ENCODE measurements at regions not wholly inside any gene's neighbourhood (a gene's known extent, or its start where the extent isn't known, plus 50 kb on each side); places are given as distances from the start of the nearest gene placed in this dataset.

DNA sequence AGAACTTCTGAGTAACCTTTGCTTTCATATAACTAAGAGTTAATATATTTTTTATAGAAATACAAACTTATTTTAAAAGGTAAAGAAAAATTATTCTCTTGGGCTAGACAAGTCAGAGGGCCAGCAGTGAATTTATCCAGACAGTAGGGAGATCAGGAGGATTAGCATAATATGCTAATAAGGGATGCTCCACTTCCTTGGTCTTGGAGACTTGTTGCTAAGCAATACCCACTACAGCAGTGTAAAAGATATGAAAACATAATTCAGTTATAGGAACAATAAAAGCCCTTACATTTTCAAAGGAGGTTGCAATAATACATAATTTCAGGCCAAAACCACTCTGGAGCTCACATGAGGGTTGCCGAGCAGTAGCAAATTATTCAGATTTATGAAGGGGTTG, 615.6 kb downstream of the KCNH5 start:
- no peak overlapping the region for H3K4me3 ChIP-seq (ENCODE audit: low read depth in 1 of 3, low read length in 3 of 3)
- no peaks in the 10 kb centered on the region for H3K27me3 ChIP-seq (ENCODE audit: control insufficient read depth in 4 of 4, insufficient read depth in 4 of 4, low read length in 3 of 4)
- no peaks in the 10 kb centered on the region for H3K4me1 ChIP-seq (ENCODE audit: control insufficient read depth in 4 of 4, insufficient read depth in 4 of 4, low read length in 3 of 4)
- H3K36me3 ChIP-seq (ENCODE audit: control insufficient read depth in 4 of 4, insufficient read depth in 3 of 4, low read depth in 1 of 4, low read length in 3 of 4): no peaks in the 10 kb centered on the region
- H3K27ac ChIP-seq (ENCODE audit: low read depth in 1 of 2, low read length in 2 of 2): no peak overlapping the region
- TF ChIP-seq NR2F2 (IDR thresholded peaks at IDR 0.05) (no peak), RXRA (IDR thresholded peaks at IDR 0.05) (no peak), YY1 (IDR thresholded peaks at IDR 0.05) (no peak), HNF4A (conservative IDR thresholded peaks at IDR 0.05) (no peak), ZBTB33 (IDR thresholded peaks at IDR 0.05) (no peak)
- H3K9me3 ChIP-seq (ENCODE audit: control insufficient read depth in 4 of 4, low read length in 3 of 4): peaks cover 2 to 4% (median 3%) of the 10 kb centered on the region in 4 donors
- no peak for DNase-seq (ENCODE audit: low spot score)
- H3K9ac ChIP-seq (ENCODE audit: low read depth in 1 of 2, low read length in 2 of 2): no peak overlapping the region
- 88% methylated on average over 1 of the region's 1 CpG for WGBS

GRCh38 chr14:62431496-62431895, 613.8 kb downstream of the KCNH5 start:
- no peaks in the 10 kb centered on the region for H3K36me3 ChIP-seq (ENCODE audit: control insufficient read depth in 4 of 4, insufficient read depth in 3 of 4, low read depth in 1 of 4, low read length in 3 of 4)
- no peaks in the 10 kb centered on the region for H3K27me3 ChIP-seq (ENCODE audit: control insufficient read depth in 4 of 4, insufficient read depth in 4 of 4, low read length in 3 of 4)
- H3K4me1 ChIP-seq (ENCODE audit: control insufficient read depth in 4 of 4, insufficient read depth in 4 of 4, low read length in 3 of 4): no peaks in the 10 kb centered on the region
- no peak for DNase-seq (ENCODE audit: low spot score)
- H3K4me3 ChIP-seq (ENCODE audit: low read depth in 1 of 3, low read length in 3 of 3): no peak overlapping the region
- H3K9ac ChIP-seq (ENCODE audit: low read depth in 1 of 2, low read length in 2 of 2): no peak overlapping the region
- no peak overlapping the region for H3K27ac ChIP-seq (ENCODE audit: low read depth in 1 of 2, low read length in 2 of 2)
- 84% methylated on average over 2 of the region's 2 CpGs for WGBS
- no peak for TF ChIP-seq REST (IDR thresholded peaks at IDR 0.05)
- TF ChIP-seq FOXA1 (IDR thresholded peaks at IDR 0.05): no peak
- no peak for TF ChIP-seq EGR1 (IDR thresholded peaks at IDR 0.05; ENCODE audit: low read depth in 2 of 2)
- no peak for TF ChIP-seq FOXA2 (IDR thresholded peaks at IDR 0.05)
- no peak for TF ChIP-seq ATF3 (IDR thresholded peaks at IDR 0.05)
- no peak for TF ChIP-seq JUND (IDR thresholded peaks at IDR 0.05)
- peaks cover 2 to 7% (median 6%) of the 10 kb centered on the region in 4 donors for H3K9me3 ChIP-seq (ENCODE audit: control insufficient read depth in 4 of 4, low read length in 3 of 4)

DNA sequence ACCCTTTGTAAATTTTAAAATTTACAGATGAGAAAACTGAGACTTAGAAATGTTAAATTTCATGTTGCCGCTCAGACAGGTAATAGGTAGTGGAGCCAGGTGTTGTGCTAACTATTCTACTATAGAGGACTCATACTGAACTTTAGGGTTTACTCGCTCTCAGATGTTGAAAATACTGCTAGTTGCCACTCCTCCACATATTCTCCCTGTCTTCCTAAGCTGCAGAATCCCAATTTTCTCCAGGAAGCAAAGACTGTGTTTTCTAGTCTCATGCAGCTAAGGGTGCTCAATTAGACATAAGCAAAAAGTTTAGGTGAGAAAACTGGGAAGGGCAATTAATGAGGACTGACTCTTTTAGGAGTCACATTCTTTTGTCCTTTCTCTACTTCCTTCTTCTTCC, 612.3 kb downstream of the KCNH5 start:
- 86% methylated on average over 2 of the region's 2 CpGs for WGBS
- no peaks in the 10 kb centered on the region for H3K4me1 ChIP-seq (ENCODE audit: control insufficient read depth in 4 of 4, insufficient read depth in 4 of 4, low read length in 3 of 4)
- H3K9me3 ChIP-seq (ENCODE audit: control insufficient read depth in 4 of 4, low read length in 3 of 4): peaks cover 2 to 7% (median 6%) of the 10 kb centered on the region in 4 donors
- H3K4me3 ChIP-seq (ENCODE audit: low read depth in 1 of 3, low read length in 3 of 3): no peak overlapping the region
- TF ChIP-seq JUND (IDR thresholded peaks at IDR 0.05) (no peak), NR2F2 (IDR thresholded peaks at IDR 0.05) (no peak), TAF1 (conservative IDR thresholded peaks at IDR 0.05) (no peak), YY1 (IDR thresholded peaks at IDR 0.05) (no peak), RAD21 (IDR thresholded peaks at IDR 0.05) (no peak), SP1 (IDR thresholded peaks at IDR 0.05) (no peak), HNF4G (IDR thresholded peaks at IDR 0.05) (no peak), RXRA (IDR thresholded peaks at IDR 0.05) (no peak), FOXA2 (IDR thresholded peaks at IDR 0.05) (no peak)
- TF ChIP-seq, protein P1, sequence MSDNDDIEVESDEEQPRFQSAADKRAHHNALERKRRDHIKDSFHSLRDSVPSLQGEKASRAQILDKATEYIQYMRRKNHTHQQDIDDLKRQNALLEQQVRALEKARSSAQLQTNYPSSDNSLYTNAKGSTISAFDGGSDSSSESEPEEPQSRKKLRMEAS (IDR thresholded peaks at IDR 0.05): no peak
- no peaks in the 10 kb centered on the region for H3K36me3 ChIP-seq (ENCODE audit: control insufficient read depth in 4 of 4, insufficient read depth in 3 of 4, low read depth in 1 of 4, low read length in 3 of 4)
- no peak overlapping the region for H3K9ac ChIP-seq (ENCODE audit: low read depth in 1 of 2, low read length in 2 of 2)
- H3K27ac ChIP-seq (ENCODE audit: low read depth in 1 of 2, low read length in 2 of 2): no peak overlapping the region
- H3K27me3 ChIP-seq (ENCODE audit: control insufficient read depth in 4 of 4, insufficient read depth in 4 of 4, low read length in 3 of 4): no peaks in the 10 kb centered on the region
- DNase-seq (ENCODE audit: low spot score): no peak
